ENCODE measurements at regions not wholly inside any gene's neighbourhood (a gene's known extent, or its start where the extent isn't known, plus 50 kb on each side); places are given as distances from the start of the nearest gene placed in this dataset.

GRCh38 chr1:229871078-229871676 lies 195.9 kb upstream of the GALNT2 start:
- ATAC-seq (no peak; the same call in 1 of the 2 replicates), DNase-seq (no peak)
- H3K79me2 ChIP-seq (ENCODE audit: low read length) = no peaks in the 10 kb centered on the region
- ChIA-PET CTCF (no interaction called here), POLR2A (ENCODE audit: unreplicated experiment) (no interaction called here)
- H3K4me1 ChIP-seq (ENCODE audit: insufficient read depth, low read length) = peaks cover 13% of the 10 kb centered on the region
- H3K4me3 ChIP-seq (ENCODE audit: low read length) = no peak overlapping the region
- no peaks in the 10 kb centered on the region for H3K36me3 ChIP-seq (ENCODE audit: low read depth, low read length)
- no peaks in the 10 kb centered on the region for H4K20me1 ChIP-seq (ENCODE audit: low read length)
- H3K27ac ChIP-seq (ENCODE audit: low read length) = no peak overlapping the region
- no peaks in the 10 kb centered on the region for H3F3A ChIP-seq (ENCODE audit: low read length, unreplicated experiment)
- H2AFZ ChIP-seq (ENCODE audit: low read length) = no peak overlapping the region
- no peaks in the 10 kb centered on the region for H3K9me2 ChIP-seq (replicated peaks; ENCODE audit: low read length)
- no TSS peak for BruUV-seq (replicated peaks)
- intact Hi-C loops (cut with micrococcal nuclease) = no loop called here
- no peaks in the 10 kb centered on the region for H3K9me3 ChIP-seq (ENCODE audit: low read length)
- TF ChIP-seq EZH2phosphoT487 (IDR thresholded peaks at IDR 0.05; ENCODE audit: borderline replicate concordance, low read length) (no peak), EZH2 (IDR thresholded peaks at IDR 0.05; ENCODE audit: low read length, unreplicated experiment) (no peak), CTCF (conservative IDR thresholded peaks at IDR 0.05; ENCODE audit: low read depth, low read length) (no peak)
- no peak overlapping the region for H3K4me2 ChIP-seq (ENCODE audit: low read length)
- H3K27me3 ChIP-seq (ENCODE audit: low read length) = peaks cover 7% of the 10 kb centered on the region; the same call in 1 of the 2 replicates
- no peak overlapping the region for H3K9ac ChIP-seq (ENCODE audit: low read length)

GRCh38 chr1:229874136-229874535 lies 192.9 kb upstream of the GALNT2 start:
- POLR2A ChIA-PET (ENCODE audit: unreplicated experiment) = no interaction called here
- no peak overlapping the region for H3K4me2 ChIP-seq (ENCODE audit: low read length)
- TF ChIP-seq EZH2 (IDR thresholded peaks at IDR 0.05; ENCODE audit: low read length, unreplicated experiment) = no peak
- TF ChIP-seq EZH2phosphoT487 (IDR thresholded peaks at IDR 0.05; ENCODE audit: borderline replicate concordance, low read length) = no peak

GRCh38 chr1:229874609-229875008 lies 192.4 kb upstream of the GALNT2 start:
- no peak for TF ChIP-seq CTCF (conservative IDR thresholded peaks at IDR 0.05; ENCODE audit: low read depth, low read length)
- no peak for TF ChIP-seq EZH2 (IDR thresholded peaks at IDR 0.05; ENCODE audit: low read length, unreplicated experiment)
- TF ChIP-seq EZH2phosphoT487 (IDR thresholded peaks at IDR 0.05; ENCODE audit: borderline replicate concordance, low read length) = no peak
- no peak overlapping the region for H3K9ac ChIP-seq (ENCODE audit: low read length)
- no peaks in the 10 kb centered on the region for H3K9me2 ChIP-seq (replicated peaks; ENCODE audit: low read length)
- POLR2A ChIA-PET (ENCODE audit: unreplicated experiment) = no interaction called here
- ATAC-seq (no peak), DNase-seq (no peak)
- H3K27me3 ChIP-seq (ENCODE audit: low read length) = peaks cover 30% of the 10 kb centered on the region
- H3K9me3 ChIP-seq (ENCODE audit: low read length) = no peaks in the 10 kb centered on the region
- H3F3A ChIP-seq (ENCODE audit: low read length, unreplicated experiment) = no peaks in the 10 kb centered on the region
- CTCF ChIA-PET = no interaction called here
- intact Hi-C loops (cut with micrococcal nuclease) = no loop called here
- no peak overlapping the region for H3K27ac ChIP-seq (ENCODE audit: low read length)
- H3K4me2 ChIP-seq (ENCODE audit: low read length) = no peak overlapping the region
- peaks cover 8% of the 10 kb centered on the region for H3K4me1 ChIP-seq (ENCODE audit: insufficient read depth, low read length)
- no peaks in the 10 kb centered on the region for H3K79me2 ChIP-seq (ENCODE audit: low read length)
- no peak overlapping the region for H3K4me3 ChIP-seq (ENCODE audit: low read length)
- H3K36me3 ChIP-seq (ENCODE audit: low read depth, low read length) = no peaks in the 10 kb centered on the region
- no peak overlapping the region for H2AFZ ChIP-seq (ENCODE audit: low read length)
- H4K20me1 ChIP-seq (ENCODE audit: low read length) = no peaks in the 10 kb centered on the region
- BruUV-seq (replicated peaks) = no TSS peak

More at GRCh38 chr1:229874136-229874535, 192.9 kb upstream of the GALNT2 start:
- peaks cover 13% of the 10 kb centered on the region for H3K4me1 ChIP-seq (ENCODE audit: insufficient read depth, low read length)
- no peak overlapping the region for H3K9ac ChIP-seq (ENCODE audit: low read length)
- intact Hi-C loops (cut with micrococcal nuclease) = no loop called here
- H3K79me2 ChIP-seq (ENCODE audit: low read length) = no peaks in the 10 kb centered on the region
- BruUV-seq (replicated peaks) = no TSS peak
- peak; percentile 30 for DNase-seq
- H3K27me3 ChIP-seq (ENCODE audit: low read length) = peaks cover 25% of the 10 kb centered on the region
- no peaks in the 10 kb centered on the region for H3K9me2 ChIP-seq (replicated peaks; ENCODE audit: low read length)
- H4K20me1 ChIP-seq (ENCODE audit: low read length) = no peaks in the 10 kb centered on the region
- H3K27ac ChIP-seq (ENCODE audit: low read length) = no peak overlapping the region
- H3K36me3 ChIP-seq (ENCODE audit: low read depth, low read length) = no peaks in the 10 kb centered on the region
- no peaks in the 10 kb centered on the region for H3F3A ChIP-seq (ENCODE audit: low read length, unreplicated experiment)
- H3K9me3 ChIP-seq (ENCODE audit: low read length) = no peaks in the 10 kb centered on the region
- no peak overlapping the region for H2AFZ ChIP-seq (ENCODE audit: low read length)
- no peak for ATAC-seq
- CTCF ChIA-PET = no interaction called here
- no peak overlapping the region for H3K4me3 ChIP-seq (ENCODE audit: low read length)
